Endothelial cell of umbilical vein (primary cell): ENCODE measurements at regions not wholly inside any gene's neighbourhood (a gene's known extent, or its start where the extent isn't known, plus 50 kb on each side); places are given as distances from the start of the nearest gene placed in this dataset.

ENCODE experiments used
- CTCF ChIP-seq, 2 donors: IDR thresholded peaks; 1 replicate in 1 of 2; 2 replicates in 1 of 2; pipeline ENCODE4 v1.5.1; 2011; ENCODE audit warnings: low read length in 2 of 2, mild to moderate bottlenecking in 2 of 2, moderate library complexity in 2 of 2, control low read depth in 1 of 2, inconsistent platforms in 1 of 2, low read depth in 1 of 2; ENCODE audit not compliant: insufficient read depth in 1 of 2; ENCODE audit errors: extremely low read depth in 1 of 2
- EZH2 ChIP-seq: IDR thresholded peaks from 2 replicates; pipeline ENCODE4 v1.6.1; 2012; ENCODE audit warnings: borderline replicate concordance, low read depth, mild to moderate bottlenecking, moderate library complexity, low read length, inconsistent platforms; ENCODE audit not compliant: severe bottlenecking
- FOS ChIP-seq: IDR thresholded peaks from 2 replicates; pipeline ENCODE4 v1.6.1; 2011; ENCODE audit warnings: mild to moderate bottlenecking, low read length, moderate library complexity, borderline replicate concordance; ENCODE audit not compliant: insufficient read depth
- GATA2 ChIP-seq: IDR thresholded peaks from 2 replicates; pipeline ENCODE4 v1.7.0; 2011; ENCODE audit warnings: low read depth, mild to moderate bottlenecking, moderate library complexity, mixed read lengths, low read length; ENCODE audit not compliant: insufficient read length, insufficient read depth
- JUN ChIP-seq: IDR thresholded peaks from 2 replicates; pipeline ENCODE4 v1.6.1; 2011; ENCODE audit warnings: borderline replicate concordance, low read depth; ENCODE audit not compliant: insufficient read length, insufficient read depth
- MAX ChIP-seq: IDR thresholded peaks from 2 replicates; pipeline ENCODE4 v1.6.1; 2011; ENCODE audit not compliant: insufficient read depth, insufficient read length
- POLR2A ChIP-seq: IDR thresholded peaks from 2 replicates; pipeline ENCODE4 v1.6.1; 2012; ENCODE audit warnings: low read depth, mild to moderate bottlenecking, control low read depth, low read length
- POLR2AphosphoS5 ChIP-seq: IDR thresholded peaks from 2 replicates; pipeline ENCODE4 v1.6.1; 2012; ENCODE audit warnings: low read depth, mild to moderate bottlenecking, control low read depth, low read length, moderate library complexity; ENCODE audit not compliant: insufficient read depth

GRCh38 chr13:37492741-37493514, 105.6 kb downstream of the POSTN start:
- no peak for TF ChIP-seq EZH2
- no peak for TF ChIP-seq CTCF (IDR thresholded peaks at IDR 0.05; ENCODE audit: extremely low read depth in 1 of 2, insufficient read depth in 1 of 2, low read depth in 1 of 2, low read length in 2 of 2)
- no peak for TF ChIP-seq POLR2AphosphoS5
- no peak for TF ChIP-seq POLR2A
- no peak for TF ChIP-seq MAX
- no peak for TF ChIP-seq GATA2
- TF ChIP-seq FOS, result no peak
- TF ChIP-seq JUN, result no peak
